ENCODE measurements at regions not wholly inside any gene's neighbourhood (a gene's known extent, or its start where the extent isn't known, plus 50 kb on each side); places are given as distances from the start of the nearest gene placed in this dataset.
A peak's percentile ranks its signal among the peaks of the same experiment; 100 is the strongest.

DNA sequence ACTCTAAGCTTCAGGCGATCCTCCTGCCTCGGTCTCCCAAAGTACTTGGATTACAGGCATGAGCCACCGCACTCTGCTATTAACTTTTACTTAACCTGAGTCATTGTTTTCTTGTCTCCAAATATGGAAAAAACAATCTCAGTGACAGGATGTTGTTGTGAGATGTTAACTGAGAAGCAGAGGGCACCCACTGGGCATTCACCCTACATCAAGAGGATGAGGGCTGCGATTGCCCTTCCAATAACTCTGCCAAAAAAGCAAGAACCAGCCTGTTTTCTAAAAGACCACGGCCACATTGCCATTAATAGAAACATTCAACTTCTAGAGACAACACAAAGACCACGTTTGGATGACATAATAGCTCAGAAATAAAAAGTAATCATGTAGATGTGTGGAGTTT lies 107.6 kb upstream of the SGK1 start:
- no peak for TF ChIP-seq EP300 (IDR thresholded peaks at IDR 0.05)
- no peak for TF ChIP-seq POLR2A (IDR thresholded peaks at IDR 0.05)
- TF ChIP-seq, protein P1, sequence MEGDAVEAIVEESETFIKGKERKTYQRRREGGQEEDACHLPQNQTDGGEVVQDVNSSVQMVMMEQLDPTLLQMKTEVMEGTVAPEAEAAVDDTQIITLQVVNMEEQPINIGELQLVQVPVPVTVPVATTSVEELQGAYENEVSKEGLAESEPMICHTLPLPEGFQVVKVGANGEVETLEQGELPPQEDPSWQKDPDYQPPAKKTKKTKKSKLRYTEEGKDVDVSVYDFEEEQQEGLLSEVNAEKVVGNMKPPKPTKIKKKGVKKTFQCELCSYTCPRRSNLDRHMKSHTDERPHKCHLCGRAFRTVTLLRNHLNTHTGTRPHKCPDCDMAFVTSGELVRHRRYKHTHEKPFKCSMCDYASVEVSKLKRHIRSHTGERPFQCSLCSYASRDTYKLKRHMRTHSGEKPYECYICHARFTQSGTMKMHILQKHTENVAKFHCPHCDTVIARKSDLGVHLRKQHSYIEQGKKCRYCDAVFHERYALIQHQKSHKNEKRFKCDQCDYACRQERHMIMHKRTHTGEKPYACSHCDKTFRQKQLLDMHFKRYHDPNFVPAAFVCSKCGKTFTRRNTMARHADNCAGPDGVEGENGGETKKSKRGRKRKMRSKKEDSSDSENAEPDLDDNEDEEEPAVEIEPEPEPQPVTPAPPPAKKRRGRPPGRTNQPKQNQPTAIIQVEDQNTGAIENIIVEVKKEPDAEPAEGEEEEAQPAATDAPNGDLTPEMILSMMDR (IDR thresholded peaks at IDR 0.05): no peak
- TF ChIP-seq POLR2AphosphoS5 (IDR thresholded peaks at IDR 0.05): no peak

GRCh38 chr6:134424798-134425170 lies 106.9 kb upstream of the SGK1 start:
- intact Hi-C loops (cut with DNase I): no loop called here
- H3K36me3 ChIP-seq: no peaks in the 10 kb centered on the region
- H3K27ac ChIP-seq: no peak overlapping the region
- H3K4me3 ChIP-seq: no peak overlapping the region
- DNase-seq: no peak
- H3K9me3 ChIP-seq: no peaks in the 10 kb centered on the region
- H3K4me1 ChIP-seq: no peaks in the 10 kb centered on the region
- no peak for TF ChIP-seq EP300 (IDR thresholded peaks at IDR 0.05)
- 84 to 86% methylated on average over 1 of the region's 1 CpG for WGBS, 2 donors
- no peaks in the 10 kb centered on the region for H3K27me3 ChIP-seq

More for the DNA sequence above, 107.6 kb upstream of the SGK1 start:
- Histone ChIP-seq H3K27ac (no peak overlapping the region), H3K4me3 (no peak overlapping the region), H3K4me1 (no peaks in the 10 kb centered on the region), H3K36me3 (no peaks in the 10 kb centered on the region), H3K27me3 (no peaks in the 10 kb centered on the region), H3K9me3 (no peaks in the 10 kb centered on the region)
- DNase-seq: no peak
- WGBS, 2 donors: 84 to 89% methylated on average over 6 of the region's 6 CpGs
- intact Hi-C loops (cut with DNase I): no loop called here

GRCh38 chr6:134424165-134424797 lies 106.4 kb upstream of the SGK1 start:
- DNase-seq: no peak
- Histone ChIP-seq H3K36me3 (no peaks in the 10 kb centered on the region), H3K4me1 (no peaks in the 10 kb centered on the region), H3K4me3 (no peak overlapping the region), H3K27me3 (no peaks in the 10 kb centered on the region), H3K9me3 (no peaks in the 10 kb centered on the region), H3K27ac (no peak overlapping the region)
- WGBS, 2 donors: 57 to 63% methylated on average over 2 of the region's 2 CpGs
- intact Hi-C loops (cut with DNase I): no loop called here
- TF ChIP-seq EP300 (IDR thresholded peaks at IDR 0.05) (no peak), POLR2AphosphoS5 (IDR thresholded peaks at IDR 0.05) (peak in 1 of 4 donors; percentile 26)

GRCh38 chr6:134422426-134423231 lies 104.7 kb upstream of the SGK1 start:
- intact Hi-C loops (cut with DNase I): no loop called here
- Histone ChIP-seq H3K27ac (no peak overlapping the region), H3K27me3 (no peaks in the 10 kb centered on the region), H3K9me3 (no peaks in the 10 kb centered on the region), H3K4me3 (no peak overlapping the region), H3K4me1 (no peaks in the 10 kb centered on the region), H3K36me3 (no peaks in the 10 kb centered on the region)
- TF ChIP-seq EP300 (IDR thresholded peaks at IDR 0.05) (no peak), POLR2AphosphoS5 (IDR thresholded peaks at IDR 0.05) (no peak), POLR2A (IDR thresholded peaks at IDR 0.05) (no peak)
- TF ChIP-seq, protein P1 (IDR thresholded peaks at IDR 0.05): no peak
- no peak for DNase-seq
- 89 to 91% methylated on average over 6 of the region's 6 CpGs for WGBS, 2 donors

GRCh38 chr6:134421501-134421900 lies 103.6 kb upstream of the SGK1 start:
- WGBS, 2 donors: 66 to 81% methylated on average over 1 of the region's 1 CpG
- no peak for DNase-seq
- Histone ChIP-seq H3K4me3 (no peak overlapping the region), H3K36me3 (no peaks in the 10 kb centered on the region), H3K9me3 (no peaks in the 10 kb centered on the region), H3K4me1 (no peaks in the 10 kb centered on the region), H3K27me3 (no peaks in the 10 kb centered on the region), H3K27ac (no peak overlapping the region)
- TF ChIP-seq POLR2A (IDR thresholded peaks at IDR 0.05): no peak
- TF ChIP-seq, protein P1 (IDR thresholded peaks at IDR 0.05): no peak
- TF ChIP-seq EP300 (IDR thresholded peaks at IDR 0.05): no peak
- no peak for TF ChIP-seq POLR2AphosphoS5 (IDR thresholded peaks at IDR 0.05)
- intact Hi-C loops (cut with DNase I): no loop called here
